Activated CD4-positive, alpha-beta T cell treated with anti-CD3 and anti-CD28 coated beads, Interleukin-2, amount 50 U/mL, for 48 hours (primary cell): ENCODE measurements at regions not wholly inside any gene's neighbourhood (a gene's known extent, or its start where the extent isn't known, plus 50 kb on each side); places are given as distances from the start of the nearest gene placed in this dataset.
"Not testable (repeated sequence)": the region's sequence is repeated elsewhere in the genome, so short reads cannot be mapped to it uniquely, and the experiment has no call there.

Experiments used
- DNase-seq, 2 experiments: peaks; one replicate each; pipeline ENCODE4 v3.0.0-alpha.2; 2020

GRCh38 chr5:92977846-92978540 is 603.0 kb downstream of the NR2F1-AS1 start:
- no peak for DNase-seq

DNA sequence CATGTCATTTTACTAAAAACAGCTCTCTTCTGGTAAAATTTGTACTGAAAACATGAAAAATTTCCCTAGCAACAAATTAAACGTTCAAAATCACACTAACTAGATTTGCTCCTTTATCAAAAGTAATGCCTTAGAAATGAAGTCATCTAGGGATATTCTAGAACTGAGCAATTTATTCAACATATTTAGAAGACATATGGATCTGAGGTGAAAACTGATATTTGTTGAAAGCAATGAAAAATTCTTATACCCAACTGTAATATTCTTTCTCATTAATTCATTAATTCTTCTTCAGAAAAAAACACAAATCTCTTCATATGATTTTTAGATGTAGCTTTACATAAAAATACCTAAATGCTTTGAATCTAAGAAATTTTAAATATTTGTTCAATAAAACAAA is 604.9 kb downstream of the NR2F1-AS1 start:
- no peak for DNase-seq

DNA sequence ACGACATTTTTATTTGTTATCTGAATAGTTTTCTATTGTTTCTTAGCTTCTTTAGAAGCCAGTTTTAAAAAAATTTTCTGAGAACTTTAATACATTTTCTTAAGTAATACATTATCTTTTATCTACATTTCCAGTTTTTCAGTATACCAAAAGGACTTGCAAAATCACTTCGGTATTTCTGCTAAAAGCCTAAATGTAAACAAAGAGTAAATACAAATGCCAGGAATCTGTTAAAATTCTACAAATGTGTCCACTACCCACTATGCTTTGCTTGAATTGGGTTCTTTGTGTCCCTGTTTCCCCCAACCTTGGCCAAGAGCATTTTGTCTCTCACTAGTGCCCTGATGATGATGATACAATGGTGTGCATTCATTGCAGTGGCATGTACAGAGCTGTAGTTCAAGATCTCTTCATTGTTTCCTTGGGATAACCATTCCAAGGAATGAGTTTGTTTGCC is 611.2 kb downstream of the NR2F1-AS1 start:
- DNase-seq = no peak

DNA sequence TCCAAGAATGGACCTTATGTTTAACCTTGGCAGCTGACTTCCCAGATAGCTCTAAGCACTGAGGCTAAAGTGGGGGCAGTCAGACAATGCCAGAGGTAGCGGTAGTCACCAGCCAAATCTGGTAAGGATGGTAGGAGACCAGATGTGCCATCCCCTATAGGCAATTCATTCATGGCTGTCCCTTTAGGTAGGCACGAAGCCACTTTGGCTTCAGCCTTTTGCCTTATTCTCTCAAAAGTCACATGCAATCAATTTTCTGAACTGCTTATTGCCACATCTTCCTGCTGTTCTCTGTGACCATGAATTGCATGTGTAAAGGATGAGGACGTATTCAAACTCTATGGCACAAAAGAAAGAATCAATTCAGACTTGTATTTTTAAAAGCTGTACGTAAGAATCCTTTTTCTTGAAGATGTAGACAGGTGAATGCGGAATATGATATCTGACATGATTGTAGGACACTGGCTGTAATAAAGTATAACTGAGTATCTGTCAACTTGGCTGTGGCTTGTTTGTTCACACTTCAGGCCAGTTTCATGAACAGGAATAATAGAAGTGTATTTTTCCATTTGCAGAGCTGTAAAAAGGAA is 611.7 kb downstream of the NR2F1-AS1 start:
- no peak for DNase-seq

DNA sequence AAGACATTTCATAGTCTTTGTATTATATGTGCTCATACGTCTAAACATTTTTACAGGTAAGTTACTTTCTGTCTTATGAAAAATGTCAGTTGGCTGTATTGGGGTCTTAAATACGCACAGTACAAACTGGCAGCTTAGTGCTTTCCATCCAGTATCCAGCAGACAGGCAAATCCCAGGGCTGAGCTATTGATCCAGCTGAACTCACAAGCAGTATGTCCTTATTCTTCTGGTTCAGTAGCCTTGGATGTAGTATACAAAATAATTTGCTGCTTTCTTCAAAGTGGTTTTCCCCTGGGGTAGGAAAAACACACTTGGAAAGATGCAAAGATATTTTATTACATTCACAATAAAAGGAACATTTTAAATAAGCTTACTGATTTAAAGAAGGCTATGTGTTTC is 617.2 kb downstream of the NR2F1-AS1 start:
- DNase-seq = no peak

DNA sequence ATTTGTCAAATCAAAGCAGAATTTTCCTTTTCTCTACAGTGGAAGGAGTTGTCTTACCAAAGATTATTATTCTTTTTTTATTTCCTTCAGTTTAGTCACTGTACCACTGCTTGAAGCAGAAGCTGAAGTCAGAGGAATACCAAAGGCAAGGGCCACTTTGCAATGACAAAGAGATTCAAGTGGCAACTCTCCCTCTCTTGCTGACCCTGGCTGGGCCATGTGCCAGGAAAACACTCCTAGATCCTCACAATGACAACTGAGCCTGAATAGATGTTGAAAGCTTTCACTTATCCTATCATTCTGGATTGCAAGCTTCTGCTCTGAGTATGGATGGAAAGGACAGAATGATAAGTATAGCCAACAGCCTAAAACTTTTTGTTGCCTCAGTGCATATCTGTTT is 618.3 kb downstream of the NR2F1-AS1 start:
- DNase-seq = no peak

DNA sequence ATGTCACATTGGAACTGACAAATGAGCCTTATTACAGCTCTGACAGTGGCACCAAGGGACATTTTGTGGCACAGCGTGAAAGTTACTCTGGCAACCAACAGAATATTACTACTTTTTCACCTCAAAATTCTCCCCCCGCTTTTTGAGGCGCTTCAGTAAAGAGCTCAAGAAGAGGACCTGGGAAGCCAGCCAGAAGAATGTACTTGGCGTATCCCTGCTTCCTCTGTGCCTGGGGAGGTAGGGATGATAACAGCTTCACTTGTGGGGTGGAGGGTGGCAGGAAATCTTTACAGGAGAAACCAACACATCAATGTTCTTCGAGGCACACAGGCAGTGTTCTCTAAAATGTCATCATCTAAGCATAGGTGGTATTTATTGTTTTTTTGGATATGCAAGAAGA is 624.1 kb downstream of the NR2F1-AS1 start:
- no peak for DNase-seq

GRCh38 chr5:92952243-92952642 is 628.8 kb downstream of the NR2F1-AS1 start:
- DNase-seq = no peak

DNA sequence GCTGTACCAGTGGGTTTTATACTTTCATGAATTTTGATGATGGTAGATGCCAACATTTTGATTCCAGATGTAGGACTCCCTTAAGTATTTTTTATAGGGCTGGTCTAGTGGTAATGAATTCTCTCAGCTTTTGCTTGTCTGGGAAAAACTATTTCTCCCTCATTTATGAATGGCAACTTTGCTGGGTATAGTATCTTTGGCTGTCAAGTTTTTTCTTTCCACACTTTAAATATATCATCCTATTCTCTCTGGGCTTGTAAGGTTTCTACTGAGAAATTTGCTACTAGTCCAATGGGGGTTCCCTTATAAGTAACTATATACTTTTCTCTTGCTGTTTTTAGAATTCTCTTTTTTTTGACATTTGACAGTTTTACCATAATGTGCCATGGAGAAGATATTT is 629.3 kb downstream of the NR2F1-AS1 start:
- DNase-seq = no peak

GRCh38 chr5:92946546-92946945 is 634.5 kb downstream of the NR2F1-AS1 start:
- no peak for DNase-seq

DNA sequence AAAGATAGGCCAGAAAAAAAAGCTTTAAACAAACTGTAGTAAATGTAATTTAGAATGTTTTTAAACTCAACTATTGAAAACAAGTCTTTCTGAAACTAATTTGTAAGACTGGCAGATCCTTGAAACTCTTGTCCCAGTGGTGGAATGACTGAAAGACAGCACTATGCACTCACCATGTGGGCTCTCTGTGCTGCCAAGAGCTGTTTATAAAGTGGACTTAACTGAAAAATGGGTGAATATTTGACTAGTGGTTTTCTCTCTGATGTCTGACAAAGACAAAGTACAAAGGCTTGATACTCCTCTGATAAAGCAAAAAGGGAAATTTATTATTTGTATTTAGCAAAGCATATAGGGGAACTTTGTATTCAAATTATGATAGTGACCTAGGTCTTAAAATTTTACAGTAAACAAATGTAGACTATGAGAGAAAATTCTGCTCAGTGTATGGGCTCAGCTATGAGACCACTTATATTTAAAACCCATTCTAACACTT is 635.4 kb downstream of the NR2F1-AS1 start:
- no peak for DNase-seq

DNA sequence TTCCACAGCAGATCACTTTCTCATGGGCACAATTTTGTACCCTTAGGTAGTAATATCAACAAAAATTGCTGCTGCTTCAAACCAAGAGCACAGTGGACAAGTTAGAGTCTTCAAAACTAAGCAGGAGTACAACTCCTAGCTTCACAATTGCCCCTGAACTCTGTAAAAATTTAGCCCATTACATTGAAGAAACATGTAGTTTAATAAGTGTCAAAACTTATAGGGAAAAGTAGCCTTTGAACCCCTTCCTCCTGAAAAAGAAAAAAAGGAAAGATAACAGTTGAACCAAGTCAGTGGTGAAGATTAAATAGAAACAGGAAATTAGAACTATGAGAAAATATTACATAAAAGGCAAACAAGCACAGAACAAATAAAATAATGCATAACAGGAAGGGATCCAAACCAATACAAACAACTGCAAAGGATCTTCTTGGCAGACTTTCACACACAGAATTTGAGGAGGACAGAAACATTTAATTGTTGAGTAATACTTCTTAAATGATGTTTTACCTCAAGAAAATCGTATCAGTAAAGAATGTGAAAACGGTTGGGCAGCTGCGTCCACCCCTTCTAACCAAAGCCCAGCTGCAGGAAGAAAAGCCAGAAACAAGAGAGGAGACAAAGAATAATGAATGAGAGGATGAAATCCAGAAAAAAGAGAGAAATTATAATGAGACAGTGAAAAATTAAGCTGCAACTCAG is 636.0 kb downstream of the NR2F1-AS1 start:
- DNase-seq = no peak

GRCh38 chr5:92944337-92944736 is 636.7 kb downstream of the NR2F1-AS1 start:
- DNase-seq = no peak

DNA sequence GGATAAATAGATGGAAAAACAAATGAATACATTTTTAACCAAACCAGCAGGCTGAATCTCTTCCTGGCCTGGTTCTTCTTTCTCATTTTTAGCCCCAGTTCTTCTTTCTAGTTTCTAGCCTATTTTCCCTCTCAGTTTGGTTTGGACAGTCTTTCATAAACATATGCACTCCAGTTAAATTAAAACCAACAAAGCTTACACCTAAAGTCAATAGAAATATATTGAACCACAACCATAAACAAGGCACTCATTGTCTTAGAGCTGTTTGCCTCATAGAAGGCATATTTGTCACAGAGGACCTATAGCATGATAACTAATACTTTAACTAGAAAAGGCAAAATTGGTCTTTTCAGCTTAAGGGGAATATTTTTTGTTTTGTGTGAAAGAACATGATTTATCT is 638.3 kb downstream of the NR2F1-AS1 start:
- no peak for DNase-seq

DNA sequence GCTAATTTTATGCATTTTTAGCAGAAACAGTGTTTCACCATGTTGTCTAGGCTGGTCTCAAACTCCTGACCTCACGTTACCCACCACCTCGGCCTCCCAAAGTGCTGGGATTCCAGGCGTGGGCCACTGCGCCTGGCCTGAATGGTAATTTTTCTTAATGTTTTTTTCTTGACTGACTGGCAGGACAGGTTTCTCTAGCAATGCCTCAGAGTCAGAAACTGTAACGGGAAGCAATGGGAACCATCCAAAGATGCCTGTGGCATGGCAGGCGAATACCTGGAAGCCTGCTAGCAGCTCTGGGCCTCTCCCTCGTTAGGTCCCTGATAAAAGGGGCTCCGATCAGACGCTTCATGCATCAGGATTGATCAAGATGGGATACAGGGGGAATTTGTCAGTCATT is 639.2 kb downstream of the NR2F1-AS1 start:
- no peak for DNase-seq

GRCh38 chr5:92939428-92939827 is 641.6 kb downstream of the NR2F1-AS1 start:
- no peak for DNase-seq

DNA sequence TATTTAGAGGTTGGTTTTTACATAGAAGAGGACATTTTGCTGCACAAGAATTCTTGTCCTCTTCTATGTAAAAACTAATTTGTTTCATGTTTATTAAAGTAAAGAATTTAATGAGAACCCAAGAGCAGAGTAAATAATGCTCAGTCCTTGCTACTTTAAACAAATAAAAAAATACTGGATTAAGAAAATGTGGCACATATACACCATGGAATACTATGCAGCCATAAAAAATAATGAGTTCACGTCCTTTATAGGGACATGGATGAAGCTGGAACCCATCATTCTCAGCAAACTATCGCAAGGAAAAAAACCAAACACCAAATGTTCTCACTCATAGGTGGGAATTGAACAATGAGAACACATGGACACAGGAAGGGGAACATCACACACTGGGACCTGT is 643.6 kb downstream of the NR2F1-AS1 start:
- not testable (repeated sequence) for DNase-seq

GRCh38 chr5:92930057-92930456 is 651.0 kb downstream of the NR2F1-AS1 start:
- DNase-seq = no peak

GRCh38 chr5:92927291-92927778 is 653.7 kb downstream of the NR2F1-AS1 start:
- DNase-seq = no peak

GRCh38 chr5:92923885-92924284 is 657.1 kb downstream of the NR2F1-AS1 start:
- DNase-seq = no peak

GRCh38 chr5:92922231-92922967 is 658.6 kb downstream of the NR2F1-AS1 start:
- DNase-seq = no peak

DNA sequence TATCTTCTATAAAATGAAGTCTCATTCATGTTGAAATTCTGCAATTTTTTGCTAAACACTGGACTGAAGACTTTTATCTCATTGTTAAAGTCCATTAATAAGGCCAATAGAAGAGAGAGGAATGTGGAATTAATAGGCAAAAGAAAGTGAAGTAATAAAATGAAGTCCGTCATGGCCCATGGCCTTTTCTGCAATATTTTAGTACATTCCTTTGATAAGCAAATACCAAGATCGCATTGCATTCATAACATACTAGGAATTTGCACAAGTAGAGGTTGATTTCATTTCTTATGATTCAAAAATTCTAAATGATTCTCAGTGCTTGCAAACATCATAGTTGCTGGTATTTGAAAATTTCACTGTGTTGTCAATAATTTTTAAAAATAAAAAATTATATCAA is 664.0 kb downstream of the NR2F1-AS1 start:
- DNase-seq = no peak

GRCh38 chr5:92916036-92916435 is 665.0 kb downstream of the NR2F1-AS1 start:
- DNase-seq = no peak
